ENCODE measurements at regions not wholly inside any gene's neighbourhood (a gene's known extent, or its start where the extent isn't known, plus 50 kb on each side); places are given as distances from the start of the nearest gene placed in this dataset.
"Not testable (repeated sequence)": the region's sequence is repeated elsewhere in the genome, so short reads cannot be mapped to it uniquely, and the experiment has no call there.

DNA sequence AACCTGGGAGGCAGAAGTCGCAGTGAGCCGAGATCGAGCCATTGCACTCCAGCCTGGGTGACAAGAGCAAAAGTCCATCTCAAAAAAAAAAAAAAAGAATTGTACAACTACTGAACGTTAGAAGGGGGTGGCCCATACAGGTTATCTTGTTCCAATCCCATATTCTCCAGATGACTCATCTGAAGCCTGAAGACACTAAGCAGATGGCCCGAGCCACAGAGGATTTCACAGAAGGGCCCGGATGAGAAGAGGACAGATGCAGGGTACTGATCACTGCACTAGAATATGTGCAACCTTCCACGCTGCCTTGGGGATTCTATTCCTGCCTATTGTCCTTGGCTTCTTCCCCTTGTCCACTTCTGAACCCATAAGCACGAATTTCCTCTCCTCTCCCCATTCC is 70.9 kb upstream of the UBASH3B start (continued):
- TF ChIP-seq SAFB2 (IDR thresholded peaks at IDR 0.05; ENCODE audit: borderline replicate concordance, low read depth, low read length, severe bottlenecking) (no peak), ZNF184 (CRISPR knock-in tag; IDR thresholded peaks at IDR 0.05) (no peak)
- TF ChIP-seq, protein P1, sequence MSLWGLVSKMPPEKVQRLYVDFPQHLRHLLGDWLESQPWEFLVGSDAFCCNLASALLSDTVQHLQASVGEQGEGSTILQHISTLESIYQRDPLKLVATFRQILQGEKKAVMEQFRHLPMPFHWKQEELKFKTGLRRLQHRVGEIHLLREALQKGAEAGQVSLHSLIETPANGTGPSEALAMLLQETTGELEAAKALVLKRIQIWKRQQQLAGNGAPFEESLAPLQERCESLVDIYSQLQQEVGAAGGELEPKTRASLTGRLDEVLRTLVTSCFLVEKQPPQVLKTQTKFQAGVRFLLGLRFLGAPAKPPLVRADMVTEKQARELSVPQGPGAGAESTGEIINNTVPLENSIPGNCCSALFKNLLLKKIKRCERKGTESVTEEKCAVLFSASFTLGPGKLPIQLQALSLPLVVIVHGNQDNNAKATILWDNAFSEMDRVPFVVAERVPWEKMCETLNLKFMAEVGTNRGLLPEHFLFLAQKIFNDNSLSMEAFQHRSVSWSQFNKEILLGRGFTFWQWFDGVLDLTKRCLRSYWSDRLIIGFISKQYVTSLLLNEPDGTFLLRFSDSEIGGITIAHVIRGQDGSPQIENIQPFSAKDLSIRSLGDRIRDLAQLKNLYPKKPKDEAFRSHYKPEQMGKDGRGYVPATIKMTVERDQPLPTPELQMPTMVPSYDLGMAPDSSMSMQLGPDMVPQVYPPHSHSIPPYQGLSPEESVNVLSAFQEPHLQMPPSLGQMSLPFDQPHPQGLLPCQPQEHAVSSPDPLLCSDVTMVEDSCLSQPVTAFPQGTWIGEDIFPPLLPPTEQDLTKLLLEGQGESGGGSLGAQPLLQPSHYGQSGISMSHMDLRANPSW (CRISPR knock-in tag; IDR thresholded peaks at IDR 0.05), result no peak
- TF ChIP-seq, protein P2, sequence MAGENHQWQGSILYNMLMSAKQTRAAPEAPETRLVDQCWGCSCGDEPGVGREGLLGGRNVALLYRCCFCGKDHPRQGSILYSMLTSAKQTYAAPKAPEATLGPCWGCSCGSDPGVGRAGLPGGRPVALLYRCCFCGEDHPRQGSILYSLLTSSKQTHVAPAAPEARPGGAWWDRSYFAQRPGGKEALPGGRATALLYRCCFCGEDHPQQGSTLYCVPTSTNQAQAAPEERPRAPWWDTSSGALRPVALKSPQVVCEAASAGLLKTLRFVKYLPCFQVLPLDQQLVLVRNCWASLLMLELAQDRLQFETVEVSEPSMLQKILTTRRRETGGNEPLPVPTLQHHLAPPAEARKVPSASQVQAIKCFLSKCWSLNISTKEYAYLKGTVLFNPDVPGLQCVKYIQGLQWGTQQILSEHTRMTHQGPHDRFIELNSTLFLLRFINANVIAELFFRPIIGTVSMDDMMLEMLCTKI (IDR thresholded peaks at IDR 0.05; ENCODE audit: partially characterized antibody), result no peak

GRCh38 chr11:122580071-122580470 is 75.5 kb upstream of the UBASH3B start:
- 4% methylated on average over 13 of the region's 13 CpGs for WGBS (ENCODE audit: insufficient coverage, low coverage, missing lambda C conversion rate)
- H3K9me3 ChIP-seq (replicated peaks; ENCODE audit: control insufficient read depth, insufficient read depth, low read depth, low read length); H3K36me3 ChIP-seq (ENCODE audit: control insufficient read depth, insufficient read depth, low read length); POLR2A ChIA-PET; DNase-seq (ENCODE audit: extremely low read depth in 1 of 4, low spot score in 3 of 4); in situ Hi-C loops (cut with MboI); H3K4me1 ChIP-seq (replicated peaks in 1 of 2; ENCODE audit: control insufficient read depth in 2 of 2, insufficient read depth in 2 of 2, low read length in 2 of 2); H2AFZ ChIP-seq (ENCODE audit: low read depth, low read length); FAIRE-seq; H3K4me2 ChIP-seq (ENCODE audit: insufficient read depth, low read length); H3K79me2 ChIP-seq (ENCODE audit: control insufficient read depth, insufficient read depth, low read length); BruUV-seq (replicated peaks); H3K27ac ChIP-seq (ENCODE audit: extremely low read depth, low read depth, low read length); H3K9ac ChIP-seq (ENCODE audit: insufficient read depth in 1 of 2, low read depth in 2 of 2, low read length in 2 of 2); H4K20me1 ChIP-seq (replicated peaks; ENCODE audit: control insufficient read depth, insufficient read depth, low read length); H3K9me1 ChIP-seq (ENCODE audit: control insufficient read depth, insufficient read depth, low read length); ATAC-seq; H3K4me3 ChIP-seq; H3K27me3 ChIP-seq (ENCODE audit: control insufficient read depth in 2 of 2, insufficient read depth in 2 of 2, low read length in 2 of 2): not testable (repeated sequence)
- CTCF ChIA-PET (ENCODE audit: low intra/inter-chr PET ratio), result interaction anchor here (0.6 to 2.1 kb wide), 4 partner anchors 97 to 667 kb away, joined by 3 to 11 read pairs (median 3); no protein-coding TSS in a partner anchor
- intact Hi-C loops (cut with micrococcal nuclease), result loop anchor here (1.0 kb wide), 2 partner anchors 201 to 274 kb away; no protein-coding TSS in a partner anchor

All from K562 (cell line).